Ovary (tissue), 3 donors: ENCODE measurements at regions not wholly inside any gene's neighbourhood (a gene's known extent, or its start where the extent isn't known, plus 50 kb on each side); places are given as distances from the start of the nearest gene placed in this dataset.

ENCODE experiments used
- POLR2A ChIP-seq: fragments of 450-650 bp; IDR thresholded peaks from one replicate; pipeline ENCODE4 v1.6.1; 2017; ENCODE audit warnings: antibody characterized with exemption, mild to moderate bottlenecking, moderate library complexity
- TF ChIP-seq, protein P1 (sequence below), 3 donors: fragments of 450-650 bp in 2 of 3; fragments of 200-600 bp in 1 of 3; IDR thresholded peaks; one replicate each; pipeline versions ENCODE4 v1.5.1 to v1.8.0; 2016 to 2022; ENCODE audit warnings: antibody characterized with exemption in 3 of 3, mild to moderate bottlenecking in 1 of 3
- donor health status: DM: no; HTN: no; CAD: no.

DNA sequence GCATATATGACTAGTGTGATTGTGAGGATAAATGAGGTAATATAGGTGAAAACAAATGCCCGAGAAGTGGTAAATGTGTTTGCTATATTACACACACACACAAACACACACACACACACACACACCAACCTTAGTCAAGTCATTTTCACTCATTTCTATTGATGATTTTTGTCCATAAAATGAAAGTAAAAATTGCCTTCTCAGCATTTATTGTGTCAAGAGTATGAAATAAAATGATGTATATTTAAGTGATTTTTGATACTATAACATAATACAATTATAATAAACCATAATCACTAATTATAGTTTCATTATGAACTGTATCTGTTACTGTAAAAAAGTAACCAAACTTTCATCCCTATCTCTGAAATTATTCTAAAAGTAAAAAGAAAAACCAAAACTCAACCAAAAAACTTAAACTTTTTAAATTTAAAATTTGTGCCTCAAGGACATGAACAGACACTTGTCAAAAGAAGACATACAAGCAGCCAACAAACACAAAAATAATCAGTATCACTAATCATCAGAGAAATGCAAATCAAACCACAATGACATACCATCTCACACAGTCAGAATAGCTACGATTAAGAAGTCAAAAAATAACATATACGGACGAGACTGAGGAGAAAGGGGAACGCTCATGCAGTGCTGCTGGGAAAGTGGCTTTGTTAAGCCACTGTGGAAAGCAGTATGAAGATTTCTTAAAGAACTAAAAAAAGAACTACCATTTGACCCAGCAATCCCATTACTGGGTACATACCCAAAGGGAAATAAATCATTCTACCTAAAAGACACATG is 601.0 kb downstream of the TMA16 start:
- no peak for TF ChIP-seq POLR2A
- TF ChIP-seq, protein P1, sequence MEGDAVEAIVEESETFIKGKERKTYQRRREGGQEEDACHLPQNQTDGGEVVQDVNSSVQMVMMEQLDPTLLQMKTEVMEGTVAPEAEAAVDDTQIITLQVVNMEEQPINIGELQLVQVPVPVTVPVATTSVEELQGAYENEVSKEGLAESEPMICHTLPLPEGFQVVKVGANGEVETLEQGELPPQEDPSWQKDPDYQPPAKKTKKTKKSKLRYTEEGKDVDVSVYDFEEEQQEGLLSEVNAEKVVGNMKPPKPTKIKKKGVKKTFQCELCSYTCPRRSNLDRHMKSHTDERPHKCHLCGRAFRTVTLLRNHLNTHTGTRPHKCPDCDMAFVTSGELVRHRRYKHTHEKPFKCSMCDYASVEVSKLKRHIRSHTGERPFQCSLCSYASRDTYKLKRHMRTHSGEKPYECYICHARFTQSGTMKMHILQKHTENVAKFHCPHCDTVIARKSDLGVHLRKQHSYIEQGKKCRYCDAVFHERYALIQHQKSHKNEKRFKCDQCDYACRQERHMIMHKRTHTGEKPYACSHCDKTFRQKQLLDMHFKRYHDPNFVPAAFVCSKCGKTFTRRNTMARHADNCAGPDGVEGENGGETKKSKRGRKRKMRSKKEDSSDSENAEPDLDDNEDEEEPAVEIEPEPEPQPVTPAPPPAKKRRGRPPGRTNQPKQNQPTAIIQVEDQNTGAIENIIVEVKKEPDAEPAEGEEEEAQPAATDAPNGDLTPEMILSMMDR (IDR thresholded peaks at IDR 0.05) = no peak
